ENCODE measurements at regions not wholly inside any gene's neighbourhood (a gene's known extent, or its start where the extent isn't known, plus 50 kb on each side); places are given as distances from the start of the nearest gene placed in this dataset.
A peak's percentile ranks its signal among the peaks of the same experiment; 100 is the strongest.

DNA sequence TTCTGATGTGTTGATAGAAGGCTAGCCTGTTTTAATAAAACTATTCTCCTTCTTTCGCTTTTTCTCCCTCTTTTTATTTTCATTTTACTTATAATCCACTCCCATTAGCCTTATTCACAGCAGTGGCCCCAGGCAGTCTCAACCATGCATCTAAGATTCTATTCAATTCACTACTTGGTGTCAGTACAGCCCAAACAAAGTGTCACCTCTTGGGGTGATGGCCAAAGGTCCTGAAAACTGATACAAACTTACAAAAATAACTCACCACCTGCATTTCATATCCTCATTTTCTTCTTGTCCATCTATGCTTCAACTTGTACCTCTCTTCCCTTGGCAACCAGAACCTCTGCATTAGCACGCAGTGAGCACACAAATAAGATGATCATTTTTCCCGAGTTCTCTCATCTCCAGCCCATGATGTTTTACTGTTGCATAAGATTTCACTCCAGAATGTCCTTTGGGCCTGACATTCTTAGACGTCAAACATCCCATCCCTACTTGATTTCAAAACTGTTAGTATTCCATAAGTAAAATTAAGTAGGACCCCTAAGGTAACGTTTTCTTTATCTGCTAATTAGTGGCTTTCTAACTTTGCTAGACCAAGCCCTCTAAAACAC, 559.3 kb upstream of the TNP1 start:
- no peaks in the 10 kb centered on the region for H3K36me3 ChIP-seq (ENCODE audit: control insufficient read depth, insufficient read depth, low read length, severe bottlenecking)
- H3K9me3 ChIP-seq (ENCODE audit: control insufficient read depth, low read length): no peaks in the 10 kb centered on the region
- H3K4me3 ChIP-seq (ENCODE audit: low read length): peak overlapping the region; percentile 30
- H3K9ac ChIP-seq (ENCODE audit: low read length): peak overlapping the region; percentile 73
- no peak for DNase-seq (ENCODE audit: low read depth)
- peaks cover 48% of the 10 kb centered on the region for H3K4me1 ChIP-seq (ENCODE audit: control insufficient read depth, insufficient read depth, low read length)
- no peaks in the 10 kb centered on the region for H3K27me3 ChIP-seq (replicated peaks; ENCODE audit: control insufficient read depth, insufficient read depth, low read length)

DNA sequence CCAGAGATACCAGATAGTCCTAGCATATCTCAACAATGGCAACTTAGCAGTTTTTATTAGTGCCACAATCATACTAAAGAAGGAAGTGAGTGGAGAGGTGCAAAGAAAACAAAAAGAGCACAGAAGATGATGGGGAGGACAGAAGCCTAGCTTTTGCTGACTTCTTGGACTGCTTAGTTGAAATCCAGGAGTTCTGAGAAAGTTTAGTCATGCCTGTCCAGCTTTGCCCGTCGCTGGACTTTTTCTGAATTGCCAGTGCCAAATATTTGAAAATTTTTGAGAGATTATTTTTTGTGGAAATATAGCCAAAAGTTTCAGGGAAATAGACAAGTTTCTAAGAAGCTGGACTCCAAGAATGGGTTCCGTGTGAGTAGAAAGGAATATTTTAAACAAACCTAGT, 558.7 kb upstream of the TNP1 start:
- Histone ChIP-seq H3K4me3 (ENCODE audit: low read length) (peak overlapping the region; percentile 53), H3K9ac (ENCODE audit: low read length) (peak overlapping the region; percentile 73), H3K4me1 (ENCODE audit: control insufficient read depth, insufficient read depth, low read length) (peaks cover 54% of the 10 kb centered on the region), H3K27me3 (replicated peaks; ENCODE audit: control insufficient read depth, insufficient read depth, low read length) (no peaks in the 10 kb centered on the region), H3K9me3 (ENCODE audit: control insufficient read depth, low read length) (no peaks in the 10 kb centered on the region), H3K36me3 (ENCODE audit: control insufficient read depth, insufficient read depth, low read length, severe bottlenecking) (no peaks in the 10 kb centered on the region)
- no peak for DNase-seq (ENCODE audit: low read depth)

DNA sequence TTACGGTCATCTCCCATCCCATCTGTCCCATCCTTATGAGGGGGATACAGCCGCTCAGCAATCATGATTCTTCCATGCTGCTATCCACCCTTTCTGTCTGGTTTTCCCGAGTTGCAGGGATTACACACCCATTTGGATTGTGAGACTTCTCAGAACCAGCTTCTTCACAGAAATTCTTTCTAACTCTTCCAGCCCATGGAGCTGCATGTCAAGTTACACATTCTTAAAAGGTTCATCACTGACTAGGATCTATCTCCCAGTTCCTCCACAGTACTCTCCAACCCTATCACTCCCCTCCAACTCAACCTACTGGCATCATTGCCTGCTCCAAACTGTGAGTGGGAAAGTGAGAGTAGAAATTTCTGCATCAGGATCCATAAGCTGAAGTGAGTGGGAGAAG, 558.2 kb upstream of the TNP1 start:
- Histone ChIP-seq H3K4me3 (ENCODE audit: low read length) (peak overlapping the region; percentile 53), H3K4me1 (ENCODE audit: control insufficient read depth, insufficient read depth, low read length) (peaks cover 58% of the 10 kb centered on the region), H3K9me3 (ENCODE audit: control insufficient read depth, low read length) (no peaks in the 10 kb centered on the region), H3K36me3 (ENCODE audit: control insufficient read depth, insufficient read depth, low read length, severe bottlenecking) (no peaks in the 10 kb centered on the region), H3K27me3 (replicated peaks; ENCODE audit: control insufficient read depth, insufficient read depth, low read length) (no peaks in the 10 kb centered on the region), H3K9ac (ENCODE audit: low read length) (peak overlapping the region; percentile 73)
- DNase-seq (ENCODE audit: low read depth): no peak

DNA sequence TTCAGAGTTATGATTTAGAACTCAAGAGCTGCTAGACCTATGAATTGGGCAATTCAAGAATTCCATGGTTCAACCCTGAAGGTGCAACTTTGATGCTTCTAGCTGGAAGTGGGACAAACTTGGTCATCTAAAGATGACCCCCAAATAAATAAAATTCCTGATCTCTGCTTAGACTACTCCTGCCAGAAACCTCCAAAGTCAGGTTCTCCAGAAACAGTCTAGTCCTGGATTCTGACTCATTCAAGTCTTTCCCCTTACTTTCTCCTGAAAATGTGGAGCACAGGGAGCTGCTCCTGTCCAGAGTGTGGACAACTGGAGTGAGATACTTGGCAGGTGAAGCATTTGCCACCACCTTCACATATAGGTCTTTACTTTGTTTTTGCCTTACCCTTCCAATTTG, 557.7 kb upstream of the TNP1 start:
- no peak for DNase-seq (ENCODE audit: low read depth)
- peaks cover 64% of the 10 kb centered on the region for H3K4me1 ChIP-seq (ENCODE audit: control insufficient read depth, insufficient read depth, low read length)
- no peaks in the 10 kb centered on the region for H3K27me3 ChIP-seq (replicated peaks; ENCODE audit: control insufficient read depth, insufficient read depth, low read length)
- peak overlapping the region; percentile 73 for H3K9ac ChIP-seq (ENCODE audit: low read length)
- H3K4me3 ChIP-seq (ENCODE audit: low read length): peak overlapping the region; percentile 53
- no peaks in the 10 kb centered on the region for H3K9me3 ChIP-seq (ENCODE audit: control insufficient read depth, low read length)
- H3K36me3 ChIP-seq (ENCODE audit: control insufficient read depth, insufficient read depth, low read length, severe bottlenecking): no peaks in the 10 kb centered on the region

DNA sequence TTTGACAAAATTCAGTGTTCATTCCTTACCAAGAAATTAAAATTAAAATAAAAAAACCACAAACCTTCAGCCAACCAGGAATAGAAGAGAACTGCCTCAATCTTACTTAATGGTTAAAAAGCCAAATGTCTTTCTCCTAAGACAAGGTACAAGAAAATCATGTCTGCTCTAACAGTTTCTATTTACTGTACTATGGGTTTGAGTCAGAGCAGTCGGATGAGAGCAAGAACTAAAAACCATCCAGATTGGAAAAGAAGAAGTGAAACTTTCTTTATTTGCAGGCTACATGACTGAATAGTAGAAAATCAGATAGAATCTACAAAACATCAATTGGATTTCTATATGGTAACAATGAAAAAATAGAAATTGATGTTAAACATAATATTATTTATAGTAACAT, 555.5 kb upstream of the TNP1 start:
- H3K9ac ChIP-seq (ENCODE audit: low read length): peak overlapping the region; percentile 50
- no peaks in the 10 kb centered on the region for H3K36me3 ChIP-seq (ENCODE audit: control insufficient read depth, insufficient read depth, low read length, severe bottlenecking)
- no peaks in the 10 kb centered on the region for H3K27me3 ChIP-seq (replicated peaks; ENCODE audit: control insufficient read depth, insufficient read depth, low read length)
- no peaks in the 10 kb centered on the region for H3K9me3 ChIP-seq (ENCODE audit: control insufficient read depth, low read length)
- DNase-seq (ENCODE audit: low read depth): no peak
- H3K4me3 ChIP-seq (ENCODE audit: low read length): no peak overlapping the region
- H3K4me1 ChIP-seq (ENCODE audit: control insufficient read depth, insufficient read depth, low read length): peaks cover 86% of the 10 kb centered on the region

DNA sequence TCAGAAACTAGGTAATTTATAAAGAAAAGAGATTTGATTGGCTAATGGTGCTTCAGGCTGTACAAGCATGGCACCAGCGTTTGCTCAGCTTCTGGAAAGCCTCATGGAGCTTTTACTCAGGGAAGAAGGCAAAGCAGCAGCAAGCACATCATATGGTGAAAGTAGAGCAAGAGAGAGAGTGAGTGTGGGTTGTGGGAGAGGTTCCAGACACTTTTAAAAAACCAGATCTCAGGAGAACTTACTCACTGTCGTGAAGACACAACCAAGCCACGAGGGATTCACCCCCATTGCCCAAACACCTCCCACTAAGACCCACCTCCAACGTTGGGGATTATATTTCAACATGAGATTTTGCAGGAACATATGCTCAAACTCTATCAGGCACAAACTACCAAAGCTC, 554.6 kb upstream of the TNP1 start:
- no peak for DNase-seq (ENCODE audit: low read depth)
- Histone ChIP-seq H3K9me3 (ENCODE audit: control insufficient read depth, low read length) (no peaks in the 10 kb centered on the region), H3K4me3 (ENCODE audit: low read length) (no peak overlapping the region), H3K27me3 (replicated peaks; ENCODE audit: control insufficient read depth, insufficient read depth, low read length) (no peaks in the 10 kb centered on the region), H3K9ac (ENCODE audit: low read length) (peak overlapping the region; percentile 77), H3K36me3 (ENCODE audit: control insufficient read depth, insufficient read depth, low read length, severe bottlenecking) (no peaks in the 10 kb centered on the region), H3K4me1 (ENCODE audit: control insufficient read depth, insufficient read depth, low read length) (peaks cover 92% of the 10 kb centered on the region)

DNA sequence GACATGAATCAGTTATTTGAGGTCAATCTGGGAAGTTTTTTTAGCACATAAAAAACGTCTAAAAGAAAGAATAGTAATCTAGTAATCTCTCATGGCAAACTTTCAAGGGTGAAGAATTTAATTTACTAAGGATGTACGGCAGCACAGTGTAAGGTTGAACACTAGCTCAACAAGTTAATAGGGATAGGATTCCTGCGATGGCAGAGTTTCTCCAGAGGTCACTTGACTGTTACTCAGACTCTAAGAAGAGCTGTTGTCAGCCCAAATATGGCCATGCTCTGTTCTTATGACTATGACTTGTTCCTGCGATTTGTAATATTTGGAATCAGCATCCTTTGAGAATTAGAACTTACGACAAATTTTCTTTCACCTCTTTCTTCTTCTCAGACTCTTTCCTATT, 553.3 kb upstream of the TNP1 start:
- H3K27me3 ChIP-seq (replicated peaks; ENCODE audit: control insufficient read depth, insufficient read depth, low read length): no peaks in the 10 kb centered on the region
- H3K4me1 ChIP-seq (ENCODE audit: control insufficient read depth, insufficient read depth, low read length): peaks cover 82% of the 10 kb centered on the region
- H3K36me3 ChIP-seq (ENCODE audit: control insufficient read depth, insufficient read depth, low read length, severe bottlenecking): no peaks in the 10 kb centered on the region

DNA sequence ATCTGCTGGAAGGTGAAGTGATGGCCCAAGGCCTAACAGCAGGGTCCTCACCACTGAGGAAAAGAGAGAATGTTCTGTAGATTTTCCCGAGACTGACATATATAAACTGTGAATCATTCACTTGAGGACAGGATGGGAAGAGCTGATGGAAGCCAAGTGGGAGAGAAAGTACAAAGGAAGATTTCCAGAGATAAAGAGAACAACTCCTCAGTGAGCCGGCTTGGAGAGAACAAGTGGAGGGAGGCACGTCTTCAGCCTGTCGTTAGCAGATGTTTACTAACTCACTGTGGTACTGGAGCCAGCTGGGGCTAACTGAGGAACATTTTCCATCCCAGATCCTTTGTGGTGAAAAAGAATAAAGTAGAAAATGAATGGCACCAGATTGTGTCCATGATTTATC, 552.9 kb upstream of the TNP1 start:
- no peaks in the 10 kb centered on the region for H3K36me3 ChIP-seq (ENCODE audit: control insufficient read depth, insufficient read depth, low read length, severe bottlenecking)
- peaks cover 77% of the 10 kb centered on the region for H3K4me1 ChIP-seq (ENCODE audit: control insufficient read depth, insufficient read depth, low read length)
- peak overlapping the region; percentile 1 for H3K4me3 ChIP-seq (ENCODE audit: low read length)
- DNase-seq (ENCODE audit: low read depth): no peak
- H3K9me3 ChIP-seq (ENCODE audit: control insufficient read depth, low read length): no peaks in the 10 kb centered on the region
- H3K27me3 ChIP-seq (replicated peaks; ENCODE audit: control insufficient read depth, insufficient read depth, low read length): no peaks in the 10 kb centered on the region
- H3K9ac ChIP-seq (ENCODE audit: low read length): peak overlapping the region; percentile 77

More for the DNA sequence above, 553.3 kb upstream of the TNP1 start:
- no peak for DNase-seq (ENCODE audit: low read depth)
- H3K4me3 ChIP-seq (ENCODE audit: low read length): peak overlapping the region; percentile 32
- H3K9me3 ChIP-seq (ENCODE audit: control insufficient read depth, low read length): no peaks in the 10 kb centered on the region
- peak overlapping the region; percentile 77 for H3K9ac ChIP-seq (ENCODE audit: low read length)

DNA sequence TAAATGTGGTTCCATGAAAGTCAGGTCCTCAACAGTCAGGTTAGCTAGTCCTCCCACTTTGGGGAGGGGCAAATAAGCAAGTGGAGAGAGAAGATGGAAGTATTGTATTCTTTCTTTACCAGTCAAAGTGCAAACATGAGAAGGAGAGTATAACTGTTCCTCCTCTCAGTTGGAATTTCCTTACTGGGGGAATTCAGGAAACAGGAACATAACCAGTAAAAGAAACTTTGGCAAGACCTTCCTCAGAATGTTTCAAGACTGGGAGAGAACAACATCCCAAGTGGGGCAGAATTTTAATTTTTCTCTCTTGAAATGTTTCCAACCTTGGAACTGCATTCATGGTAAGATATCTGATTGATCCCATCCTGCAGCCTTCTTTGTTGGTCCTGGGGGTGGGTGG, 552.4 kb upstream of the TNP1 start:
- H3K4me1 ChIP-seq (ENCODE audit: control insufficient read depth, insufficient read depth, low read length): peaks cover 78% of the 10 kb centered on the region
- peak overlapping the region; percentile 1 for H3K4me3 ChIP-seq (ENCODE audit: low read length)
- DNase-seq (ENCODE audit: low read depth): no peak
- H3K9ac ChIP-seq (ENCODE audit: low read length): peak overlapping the region; percentile 77
- no peaks in the 10 kb centered on the region for H3K36me3 ChIP-seq (ENCODE audit: control insufficient read depth, insufficient read depth, low read length, severe bottlenecking)
- H3K27me3 ChIP-seq (replicated peaks; ENCODE audit: control insufficient read depth, insufficient read depth, low read length): no peaks in the 10 kb centered on the region
- no peaks in the 10 kb centered on the region for H3K9me3 ChIP-seq (ENCODE audit: control insufficient read depth, low read length)

DNA sequence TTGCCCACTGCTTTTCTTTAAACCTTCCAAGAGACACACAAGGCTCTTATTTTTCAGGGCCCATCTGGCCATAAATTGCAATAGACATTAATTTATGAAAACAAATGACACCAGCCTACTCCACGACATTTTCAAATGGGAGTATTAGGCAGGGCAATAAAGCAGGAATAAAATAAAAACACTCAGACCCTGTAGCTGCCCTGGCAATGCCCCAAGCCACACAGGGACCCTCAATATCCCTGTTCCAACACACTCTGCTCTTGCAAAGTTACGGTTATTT, 550.8 kb upstream of the TNP1 start:
- Histone ChIP-seq H3K36me3 (ENCODE audit: control insufficient read depth, insufficient read depth, low read length, severe bottlenecking) (no peaks in the 10 kb centered on the region), H3K4me1 (ENCODE audit: control insufficient read depth, insufficient read depth, low read length) (peaks cover 70% of the 10 kb centered on the region), H3K4me3 (ENCODE audit: low read length) (no peak overlapping the region), H3K27me3 (replicated peaks; ENCODE audit: control insufficient read depth, insufficient read depth, low read length) (no peaks in the 10 kb centered on the region), H3K9me3 (ENCODE audit: control insufficient read depth, low read length) (no peaks in the 10 kb centered on the region), H3K9ac (ENCODE audit: low read length) (peak overlapping the region; percentile 36)
- no peak for DNase-seq (ENCODE audit: low read depth)

DNA sequence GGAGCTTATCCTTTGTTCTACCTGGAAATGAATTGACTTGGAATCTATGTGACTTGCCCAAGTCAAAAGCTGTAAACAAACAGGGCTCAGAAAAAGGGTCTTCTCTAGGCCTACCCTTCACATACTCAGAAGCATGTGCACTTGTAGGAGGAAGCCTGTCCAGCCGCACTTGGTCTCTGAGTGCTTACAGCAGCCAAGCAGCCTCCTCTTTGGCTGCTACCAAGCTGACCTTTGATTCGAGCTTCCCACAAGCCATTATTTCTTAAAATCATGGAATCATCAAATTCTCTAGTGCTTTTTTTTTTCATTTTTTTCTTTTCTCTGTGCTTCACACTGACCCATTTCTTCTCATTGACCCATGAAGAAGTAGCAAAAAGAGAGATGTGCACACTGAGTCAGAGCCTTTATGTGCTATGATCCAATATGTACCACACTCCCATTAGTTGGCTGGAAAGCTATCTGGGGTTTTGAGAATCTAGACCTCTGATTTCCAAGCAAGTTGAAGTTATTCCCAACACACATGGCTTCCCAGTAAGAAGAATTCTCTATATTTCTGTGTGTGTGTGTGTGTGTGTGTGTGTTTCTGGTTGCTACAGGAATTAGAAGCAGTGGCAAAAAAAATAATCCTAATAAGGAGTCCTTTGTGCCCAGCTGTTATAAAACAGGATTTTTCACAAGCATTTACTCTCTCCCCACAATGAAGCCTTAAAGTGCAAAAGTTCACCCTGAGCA, 550.3 kb upstream of the TNP1 start:
- no peaks in the 10 kb centered on the region for H3K36me3 ChIP-seq (ENCODE audit: control insufficient read depth, insufficient read depth, low read length, severe bottlenecking)
- DNase-seq (ENCODE audit: low read depth): no peak
- no peaks in the 10 kb centered on the region for H3K9me3 ChIP-seq (ENCODE audit: control insufficient read depth, low read length)
- peak overlapping the region; percentile 36 for H3K9ac ChIP-seq (ENCODE audit: low read length)
- no peaks in the 10 kb centered on the region for H3K27me3 ChIP-seq (replicated peaks; ENCODE audit: control insufficient read depth, insufficient read depth, low read length)
- peaks cover 65% of the 10 kb centered on the region for H3K4me1 ChIP-seq (ENCODE audit: control insufficient read depth, insufficient read depth, low read length)
- no peak overlapping the region for H3K4me3 ChIP-seq (ENCODE audit: low read length)

DNA sequence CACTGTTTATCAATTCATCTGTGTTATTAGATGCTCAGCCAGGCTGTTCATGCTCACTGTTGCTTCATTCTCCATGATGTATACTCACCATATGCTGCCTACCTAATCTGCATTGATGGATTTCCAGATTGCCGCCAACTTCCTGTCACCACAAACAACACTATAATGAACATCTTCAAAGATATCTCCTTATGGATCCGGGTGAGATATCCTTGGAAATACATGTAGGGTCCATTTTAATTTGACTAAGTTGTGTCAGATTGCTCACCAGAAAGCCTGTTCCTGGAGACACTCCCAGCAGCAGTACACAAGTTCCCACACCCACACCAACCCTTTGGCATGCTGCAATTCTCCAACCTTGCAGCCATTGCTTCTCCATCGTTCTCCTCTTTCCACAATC, 547.5 kb upstream of the TNP1 start:
- no peaks in the 10 kb centered on the region for H3K27me3 ChIP-seq (replicated peaks; ENCODE audit: control insufficient read depth, insufficient read depth, low read length)
- no peak for DNase-seq (ENCODE audit: low read depth)
- no peaks in the 10 kb centered on the region for H3K36me3 ChIP-seq (ENCODE audit: control insufficient read depth, insufficient read depth, low read length, severe bottlenecking)
- peaks cover 50% of the 10 kb centered on the region for H3K4me1 ChIP-seq (ENCODE audit: control insufficient read depth, insufficient read depth, low read length)
- no peak overlapping the region for H3K9ac ChIP-seq (ENCODE audit: low read length)
- no peak overlapping the region for H3K4me3 ChIP-seq (ENCODE audit: low read length)
- H3K9me3 ChIP-seq (ENCODE audit: control insufficient read depth, low read length): no peaks in the 10 kb centered on the region

All from adipocyte (in vitro differentiated cells).